ENCODE measurements at regions not wholly inside any gene's neighbourhood (a gene's known extent, or its start where the extent isn't known, plus 50 kb on each side); places are given as distances from the start of the nearest gene placed in this dataset.

DNA sequence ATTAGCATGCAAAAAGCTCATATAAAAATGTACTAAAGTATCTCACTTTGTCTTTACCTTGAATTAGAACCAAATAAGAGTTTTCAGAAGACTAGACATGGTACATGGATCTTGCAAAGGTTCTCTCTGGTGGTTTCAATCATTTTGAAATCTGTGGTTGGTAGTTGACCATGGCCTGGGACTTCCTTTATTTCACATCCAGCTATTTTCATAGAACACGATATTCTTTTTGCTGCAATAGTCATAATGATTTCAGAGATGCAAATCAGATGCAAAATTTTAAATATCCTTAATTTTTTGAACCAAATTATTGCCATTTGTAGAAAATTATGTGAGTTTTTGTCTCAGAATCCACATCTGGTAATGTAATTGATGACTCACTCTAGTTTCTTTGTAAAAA is 375.1 kb upstream of the ZP4 start:
- TF ChIP-seq, protein P1, sequence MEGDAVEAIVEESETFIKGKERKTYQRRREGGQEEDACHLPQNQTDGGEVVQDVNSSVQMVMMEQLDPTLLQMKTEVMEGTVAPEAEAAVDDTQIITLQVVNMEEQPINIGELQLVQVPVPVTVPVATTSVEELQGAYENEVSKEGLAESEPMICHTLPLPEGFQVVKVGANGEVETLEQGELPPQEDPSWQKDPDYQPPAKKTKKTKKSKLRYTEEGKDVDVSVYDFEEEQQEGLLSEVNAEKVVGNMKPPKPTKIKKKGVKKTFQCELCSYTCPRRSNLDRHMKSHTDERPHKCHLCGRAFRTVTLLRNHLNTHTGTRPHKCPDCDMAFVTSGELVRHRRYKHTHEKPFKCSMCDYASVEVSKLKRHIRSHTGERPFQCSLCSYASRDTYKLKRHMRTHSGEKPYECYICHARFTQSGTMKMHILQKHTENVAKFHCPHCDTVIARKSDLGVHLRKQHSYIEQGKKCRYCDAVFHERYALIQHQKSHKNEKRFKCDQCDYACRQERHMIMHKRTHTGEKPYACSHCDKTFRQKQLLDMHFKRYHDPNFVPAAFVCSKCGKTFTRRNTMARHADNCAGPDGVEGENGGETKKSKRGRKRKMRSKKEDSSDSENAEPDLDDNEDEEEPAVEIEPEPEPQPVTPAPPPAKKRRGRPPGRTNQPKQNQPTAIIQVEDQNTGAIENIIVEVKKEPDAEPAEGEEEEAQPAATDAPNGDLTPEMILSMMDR (IDR thresholded peaks at IDR 0.05) = no peak
- no peak for TF ChIP-seq POLR2A (IDR thresholded peaks at IDR 0.05)
